NB4 (cell line): ENCODE measurements at regions not wholly inside any gene's neighbourhood (a gene's known extent, or its start where the extent isn't known, plus 50 kb on each side); places are given as distances from the start of the nearest gene placed in this dataset.

Experiments used
- MAX ChIP-seq: IDR thresholded peaks from 2 replicates; pipeline ENCODE4 v1.6.1; 2011; ENCODE audit warnings: low read depth, low read length
- MYC ChIP-seq: IDR thresholded peaks from 2 replicates; pipeline ENCODE4 v1.6.1; 2011; ENCODE audit warnings: low read depth, low read length
- POLR2A ChIP-seq: IDR thresholded peaks from 2 replicates; pipeline ENCODE4 v1.6.1; 2011; ENCODE audit warnings: mild to moderate bottlenecking; ENCODE audit not compliant: insufficient read length; ENCODE audit errors: extremely low read depth
- TF ChIP-seq, protein P1 (sequence below): IDR thresholded peaks from one replicate; pipeline ENCODE4 v1.5.1; 2012; ENCODE audit warnings: low read depth, low read length

DNA sequence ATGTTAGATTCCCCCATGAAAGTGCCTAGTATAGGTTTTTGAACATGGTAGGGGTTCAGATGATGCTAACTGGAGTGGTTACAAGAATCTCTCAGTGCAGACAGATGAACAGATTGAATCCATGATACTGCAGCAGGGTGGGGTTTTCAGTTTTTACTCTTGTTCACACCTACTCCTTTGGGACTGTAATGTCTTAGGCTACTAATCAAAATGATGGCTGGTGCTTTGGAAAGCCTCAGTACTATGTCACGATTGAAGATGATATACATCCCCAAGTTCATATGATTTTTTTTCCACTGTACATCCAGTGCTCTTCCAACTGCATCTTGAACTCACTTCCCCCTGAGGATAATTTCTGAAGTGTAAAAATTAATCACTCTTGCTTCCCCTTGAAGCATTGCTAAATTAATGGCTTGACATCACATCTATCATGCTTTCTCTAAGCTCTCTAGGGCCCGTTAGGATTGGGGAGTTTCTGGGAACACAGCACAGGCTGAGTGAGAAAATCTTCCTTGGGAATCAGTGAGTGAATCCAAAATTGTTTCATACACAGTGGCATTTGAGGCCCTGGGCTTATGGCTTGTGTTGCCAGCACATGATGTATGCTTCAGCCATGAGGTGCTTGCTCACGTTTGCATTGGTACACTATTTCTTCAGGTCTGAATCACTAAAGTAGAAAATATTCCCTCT lies 115.0 kb upstream of the TPRG1 start:
- TF ChIP-seq, protein P1, sequence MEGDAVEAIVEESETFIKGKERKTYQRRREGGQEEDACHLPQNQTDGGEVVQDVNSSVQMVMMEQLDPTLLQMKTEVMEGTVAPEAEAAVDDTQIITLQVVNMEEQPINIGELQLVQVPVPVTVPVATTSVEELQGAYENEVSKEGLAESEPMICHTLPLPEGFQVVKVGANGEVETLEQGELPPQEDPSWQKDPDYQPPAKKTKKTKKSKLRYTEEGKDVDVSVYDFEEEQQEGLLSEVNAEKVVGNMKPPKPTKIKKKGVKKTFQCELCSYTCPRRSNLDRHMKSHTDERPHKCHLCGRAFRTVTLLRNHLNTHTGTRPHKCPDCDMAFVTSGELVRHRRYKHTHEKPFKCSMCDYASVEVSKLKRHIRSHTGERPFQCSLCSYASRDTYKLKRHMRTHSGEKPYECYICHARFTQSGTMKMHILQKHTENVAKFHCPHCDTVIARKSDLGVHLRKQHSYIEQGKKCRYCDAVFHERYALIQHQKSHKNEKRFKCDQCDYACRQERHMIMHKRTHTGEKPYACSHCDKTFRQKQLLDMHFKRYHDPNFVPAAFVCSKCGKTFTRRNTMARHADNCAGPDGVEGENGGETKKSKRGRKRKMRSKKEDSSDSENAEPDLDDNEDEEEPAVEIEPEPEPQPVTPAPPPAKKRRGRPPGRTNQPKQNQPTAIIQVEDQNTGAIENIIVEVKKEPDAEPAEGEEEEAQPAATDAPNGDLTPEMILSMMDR = no peak
- no peak for TF ChIP-seq POLR2A
- TF ChIP-seq MAX = no peak
- no peak for TF ChIP-seq MYC
